ENCODE measurements at regions not wholly inside any gene's neighbourhood (a gene's known extent, or its start where the extent isn't known, plus 50 kb on each side); places are given as distances from the start of the nearest gene placed in this dataset.

DNA sequence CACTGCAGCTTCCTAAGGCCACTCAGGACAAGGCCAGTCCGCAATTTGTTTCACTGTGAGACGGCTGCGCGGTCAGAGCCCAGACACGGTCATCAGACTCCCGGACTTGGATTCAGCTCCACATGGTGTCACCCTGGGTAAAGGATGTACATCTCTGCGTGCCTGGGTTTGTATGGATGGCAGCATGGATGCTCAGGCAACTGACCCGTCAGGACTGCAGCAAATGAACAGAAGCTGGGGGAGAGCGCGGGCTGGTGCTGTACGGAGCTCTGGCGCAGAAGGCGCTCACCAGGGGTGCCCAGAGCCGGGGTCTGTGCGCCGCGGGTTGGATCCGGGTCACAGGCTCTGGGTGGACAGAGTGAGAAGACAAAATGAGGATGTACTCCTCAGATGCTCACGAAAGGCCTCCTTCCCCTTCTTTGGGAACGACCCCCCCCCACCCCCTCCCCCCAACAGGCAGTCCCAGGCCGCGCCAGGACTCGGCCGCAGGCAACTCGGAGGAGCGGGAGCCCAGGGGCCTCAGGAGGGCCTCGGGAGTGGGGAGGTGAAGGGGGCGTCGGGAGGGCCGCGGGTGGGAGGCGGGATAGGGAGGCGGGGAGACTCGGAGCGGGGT is 92.4 kb downstream of the CXCL12 start:
- Histone ChIP-seq H3K14ac (ENCODE audit: insufficient read length) (no peak overlapping the region), H2BK20ac (ENCODE audit: low read length) (no peak overlapping the region), H3K79me1 (ENCODE audit: low read depth, low read length) (peaks cover 3% of the 10 kb centered on the region; the same call in 1 of the 2 replicates), H3K27me3 (replicated peaks in 1 of 4; ENCODE audit: control insufficient read depth in 3 of 4, extremely low read depth in 1 of 4, insufficient read depth in 3 of 4, low read length in 3 of 4) (peaks cover 0 to 15% (median 8%) of the 10 kb centered on the region in 4 experiments; a peak in 6 of 7 replicates), H3K4ac (replicated peaks; ENCODE audit: insufficient read length, low read depth, low read length) (no peak overlapping the region), H4K5ac (ENCODE audit: insufficient read length, low read depth, low read length) (no peak overlapping the region), H2AK5ac (ENCODE audit: low read depth, low read length) (no peak overlapping the region), H3K56ac (replicated peaks; ENCODE audit: insufficient read length, low read depth, low read length) (no peak overlapping the region), H2BK5ac (ENCODE audit: low read depth, low read length) (no peak overlapping the region), H3K18ac (ENCODE audit: extremely low read depth, low read length) (peak overlapping the region; percentile 7; the same call in 1 of the 2 replicates), H3K23me2 (ENCODE audit: low read depth, low read length) (peaks cover 11% of the 10 kb centered on the region), H3K79me2 (ENCODE audit: control insufficient read depth in 1 of 2, insufficient read depth in 2 of 2, low read length in 2 of 2) (no peaks in the 10 kb centered on the region), H4K20me1 (replicated peaks in 1 of 2; ENCODE audit: control insufficient read depth in 1 of 2, insufficient read depth in 2 of 2, low read length in 2 of 2) (no peaks in the 10 kb centered on the region), H3K4me3 (ENCODE audit: extremely low read depth in 1 of 4, insufficient read depth in 2 of 4, low read depth in 3 of 4, low read length in 4 of 4) (peak overlapping the region; percentile 33 to 58 (median 42); a peak in 7 of 8 replicates), H3K23ac (ENCODE audit: insufficient read length) (no peak overlapping the region), H3K9me3 (ENCODE audit: insufficient read depth in 2 of 2, low read depth in 1 of 2, low read length in 1 of 2) (no peaks in the 10 kb centered on the region), H2BK12ac (ENCODE audit: low read depth, low read length) (no peak overlapping the region), H3K4me1 (replicated peaks in 1 of 4; ENCODE audit: control insufficient read depth in 3 of 4, insufficient read depth in 4 of 4, low read length in 3 of 4) (peaks cover 2 to 17% (median 13%) of the 10 kb centered on the region in 4 experiments; a peak in 6 of 7 replicates), H3K36me3 (ENCODE audit: control insufficient read depth in 2 of 4, insufficient read depth in 4 of 4, low read length in 3 of 4) (no peaks in the 10 kb centered on the region), H3K9ac (replicated peaks in 1 of 4; ENCODE audit: extremely low read depth in 1 of 4, low read depth in 3 of 4, low read length in 3 of 4) (no peak overlapping the region), H4K91ac (replicated peaks; ENCODE audit: insufficient read length, low read length) (no peak overlapping the region), H2AFZ (ENCODE audit: low read length) (peak overlapping the region; percentile 83), H4K8ac (ENCODE audit: extremely low read depth, insufficient read depth, low read length) (no peak overlapping the region; the same call in 1 of the 2 replicates), H3K27ac (ENCODE audit: low read depth, low read length) (no peak overlapping the region), H2BK120ac (replicated peaks; ENCODE audit: low read depth, low read length) (no peak overlapping the region), H2BK15ac (ENCODE audit: low read length) (no peak overlapping the region), H3K4me2 (ENCODE audit: insufficient read depth in 1 of 2, low read depth in 2 of 2, low read length in 2 of 2) (peak overlapping the region; percentile 78 to 86)
- TF ChIP-seq ASH2L (IDR thresholded peaks at IDR 0.05; ENCODE audit: low read length) = peak; percentile 36
- TF ChIP-seq, protein P1, sequence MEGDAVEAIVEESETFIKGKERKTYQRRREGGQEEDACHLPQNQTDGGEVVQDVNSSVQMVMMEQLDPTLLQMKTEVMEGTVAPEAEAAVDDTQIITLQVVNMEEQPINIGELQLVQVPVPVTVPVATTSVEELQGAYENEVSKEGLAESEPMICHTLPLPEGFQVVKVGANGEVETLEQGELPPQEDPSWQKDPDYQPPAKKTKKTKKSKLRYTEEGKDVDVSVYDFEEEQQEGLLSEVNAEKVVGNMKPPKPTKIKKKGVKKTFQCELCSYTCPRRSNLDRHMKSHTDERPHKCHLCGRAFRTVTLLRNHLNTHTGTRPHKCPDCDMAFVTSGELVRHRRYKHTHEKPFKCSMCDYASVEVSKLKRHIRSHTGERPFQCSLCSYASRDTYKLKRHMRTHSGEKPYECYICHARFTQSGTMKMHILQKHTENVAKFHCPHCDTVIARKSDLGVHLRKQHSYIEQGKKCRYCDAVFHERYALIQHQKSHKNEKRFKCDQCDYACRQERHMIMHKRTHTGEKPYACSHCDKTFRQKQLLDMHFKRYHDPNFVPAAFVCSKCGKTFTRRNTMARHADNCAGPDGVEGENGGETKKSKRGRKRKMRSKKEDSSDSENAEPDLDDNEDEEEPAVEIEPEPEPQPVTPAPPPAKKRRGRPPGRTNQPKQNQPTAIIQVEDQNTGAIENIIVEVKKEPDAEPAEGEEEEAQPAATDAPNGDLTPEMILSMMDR (IDR thresholded peaks at IDR 0.05; ENCODE audit: control extremely low read depth in 1 of 3, insufficient read depth in 1 of 3, low read depth in 1 of 3, low read length in 3 of 3) = no peak
- TF ChIP-seq SUZ12 (IDR thresholded peaks at IDR 0.05; ENCODE audit: low read length) = 0 out of 2 replicates have a peak, but pooled peaks have one; percentile 4
- TF ChIP-seq TEAD4 (IDR thresholded peaks at IDR 0.05; ENCODE audit: low read depth, low read length) = no peak
- TF ChIP-seq TAF1 (IDR thresholded peaks at IDR 0.05; ENCODE audit: low read depth, low read length) = 0 out of 2 replicates have a peak, but pooled peaks have one; percentile 32
- POLR2A ChIA-PET (ENCODE audit: partially characterized antibody) = no interaction called here
- 20% methylated on average over 25 of the region's 35 CpGs; no CpG with 5 or more reads in 1 of the 2 experiments for WGBS, 2 experiments (ENCODE audit: extremely low coverage in 1 of 2, insufficient coverage in 1 of 2, insufficient read length in 1 of 2, insufficient replicate concordance in 2 of 2, low coverage in 1 of 2, low lambda C conversion rate in 2 of 2, missing lambda C conversion rate in 1 of 2)
- DNase-seq (ENCODE audit: low read depth in 1 of 2, low spot score in 2 of 2) (peak in 1 of 2 experiments; percentile 67), FAIRE-seq (no peak)
- CTCF ChIA-PET (ENCODE audit: partially characterized antibody) = interaction anchor here (1.0 to 1.8 kb wide), 5 partner anchors 37 to 94 kb away, joined by 3 to 7 read pairs (median 4); no protein-coding TSS in a partner anchor

Data from H1 (cell line).